NCI-H524 (cell line): ENCODE measurements at regions not wholly inside any gene's neighbourhood (a gene's known extent, or its start where the extent isn't known, plus 50 kb on each side); places are given as distances from the start of the nearest gene placed in this dataset.

Experiments
- DNase-seq, 2 experiments: peaks; one replicate each; lab custom pipeline; 2025; lab: John Stamatoyannopoulos, UW

GRCh38 chr12:65764325-65764724 is 60.0 kb upstream of the HMGA2 start:
- DNase-seq: no peak

DNA sequence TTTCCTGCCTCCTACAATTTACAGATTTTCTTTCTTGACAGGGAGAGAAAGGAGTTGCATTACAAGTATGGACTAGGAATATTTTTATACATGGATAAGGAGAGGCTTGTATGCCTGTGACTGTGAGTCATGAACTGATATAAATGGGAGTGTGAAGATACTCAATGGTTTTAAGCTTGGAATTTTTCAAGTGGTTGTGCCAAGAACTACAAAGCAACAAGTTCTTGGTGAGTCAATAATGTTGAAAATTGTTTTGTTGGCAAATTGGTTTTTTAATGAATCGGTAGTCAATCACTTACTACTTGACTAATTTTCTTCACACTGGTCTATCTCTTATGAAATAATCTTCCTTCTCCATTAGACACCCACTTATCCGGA is 58.9 kb upstream of the HMGA2 start:
- no peak for DNase-seq

- DNase-seq: no peak
Measured at GRCh38 chr12:65769880-65770279, 54.4 kb upstream of the HMGA2 start.
